ENCODE measurements at regions not wholly inside any gene's neighbourhood (a gene's known extent, or its start where the extent isn't known, plus 50 kb on each side); places are given as distances from the start of the nearest gene placed in this dataset.
"Not testable (repeated sequence)": the region's sequence is repeated elsewhere in the genome, so short reads cannot be mapped to it uniquely, and the experiment has no call there.

DNA sequence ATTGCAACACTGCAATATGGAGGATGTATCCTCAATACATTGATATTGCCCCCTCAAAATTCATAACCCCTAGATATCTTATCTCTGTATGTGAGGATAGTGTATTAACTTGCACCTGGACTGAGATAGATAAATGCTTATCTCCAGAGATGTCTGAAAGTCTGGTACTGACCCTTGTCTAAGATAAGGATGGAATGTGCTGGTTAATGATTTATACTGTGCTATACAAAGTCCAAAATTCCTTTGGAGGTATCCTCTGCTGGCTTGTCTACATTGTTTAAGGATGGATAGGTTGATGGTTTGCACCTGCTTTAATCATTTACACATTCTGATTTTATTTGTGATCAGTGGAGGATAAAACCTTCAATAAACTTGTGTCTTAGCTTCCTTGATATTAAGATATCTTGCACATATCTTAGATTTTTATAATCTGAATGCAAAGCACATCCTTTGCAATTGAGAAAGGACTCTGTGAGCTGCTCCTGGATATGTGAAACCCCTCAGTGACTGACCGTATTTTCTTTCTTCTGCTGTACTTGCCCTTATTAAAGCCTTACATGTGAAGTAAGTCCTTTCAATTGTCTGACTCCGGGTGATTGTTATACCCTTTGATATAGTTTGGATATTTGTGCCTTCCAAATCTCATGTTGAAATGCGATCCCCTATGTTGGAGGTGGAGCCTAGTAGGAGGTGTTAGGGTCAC lies 430.3 kb upstream of the MAOA start:
- no peak for DNase-seq (ENCODE audit: low spot score)

DNA sequence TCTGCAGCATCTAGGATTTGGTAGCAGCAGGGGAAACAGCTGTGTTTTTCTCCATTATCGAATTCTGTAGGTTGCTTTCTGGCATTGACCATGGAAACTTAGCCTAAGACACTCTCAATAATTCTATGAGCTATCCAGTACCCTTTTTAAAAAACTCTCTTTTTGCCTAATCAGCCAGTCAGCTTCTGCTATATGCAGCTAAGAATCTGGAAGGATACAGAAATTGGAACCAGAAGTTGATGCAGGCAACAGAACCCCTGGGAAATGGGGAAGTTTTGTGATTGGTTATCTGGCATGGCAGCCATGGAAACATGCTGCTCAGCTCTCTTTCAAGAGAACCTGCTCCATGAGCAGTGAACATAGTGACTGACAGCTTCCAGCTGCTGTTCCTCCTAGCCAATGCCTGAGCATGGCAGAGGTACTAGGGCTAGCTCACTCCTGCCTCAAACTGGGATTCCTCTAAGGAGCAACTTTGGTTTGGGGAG lies 417.6 kb upstream of the MAOA start:
- no peak for DNase-seq (ENCODE audit: low spot score)

DNA sequence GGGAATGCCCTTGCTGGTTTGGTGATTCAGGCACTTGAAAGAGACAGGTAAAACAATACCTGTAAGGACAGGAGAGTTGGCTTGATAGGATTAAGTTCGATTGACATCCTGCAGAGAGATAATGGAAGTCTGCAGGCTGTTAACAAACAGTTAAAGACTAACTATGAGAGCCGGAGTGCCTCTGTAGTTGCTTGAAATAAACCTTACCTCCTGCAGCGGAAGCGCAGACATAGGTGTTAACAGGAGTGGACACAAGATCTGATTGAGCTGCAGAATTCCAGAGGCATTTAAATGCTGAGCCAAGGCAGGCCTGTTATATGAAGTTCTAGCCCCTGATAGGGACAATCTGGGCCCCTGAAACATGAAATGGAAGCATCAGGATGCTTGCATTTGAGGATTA lies 416.7 kb upstream of the MAOA start:
- no peak for DNase-seq (ENCODE audit: low spot score)

DNA sequence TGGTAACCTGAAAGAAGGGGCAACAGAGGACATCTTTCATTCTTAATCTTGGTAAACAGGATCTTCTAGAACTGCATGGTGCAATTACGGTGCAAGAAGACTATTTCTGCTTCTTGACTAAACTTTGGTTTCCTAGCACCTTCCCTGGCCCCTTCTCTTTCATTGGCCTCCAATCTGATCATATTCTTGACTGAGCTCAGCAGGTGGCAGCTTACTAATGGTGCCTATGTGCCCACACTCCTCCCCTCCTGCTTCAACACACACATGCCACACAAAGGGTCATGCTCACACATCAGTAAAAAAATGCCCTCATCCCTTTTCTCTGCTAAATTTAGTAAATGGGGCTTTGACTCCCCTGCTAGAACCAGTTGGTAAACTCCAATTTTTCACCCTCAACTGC lies 400.5 kb upstream of the MAOA start:
- no peak for DNase-seq (ENCODE audit: low spot score)

DNA sequence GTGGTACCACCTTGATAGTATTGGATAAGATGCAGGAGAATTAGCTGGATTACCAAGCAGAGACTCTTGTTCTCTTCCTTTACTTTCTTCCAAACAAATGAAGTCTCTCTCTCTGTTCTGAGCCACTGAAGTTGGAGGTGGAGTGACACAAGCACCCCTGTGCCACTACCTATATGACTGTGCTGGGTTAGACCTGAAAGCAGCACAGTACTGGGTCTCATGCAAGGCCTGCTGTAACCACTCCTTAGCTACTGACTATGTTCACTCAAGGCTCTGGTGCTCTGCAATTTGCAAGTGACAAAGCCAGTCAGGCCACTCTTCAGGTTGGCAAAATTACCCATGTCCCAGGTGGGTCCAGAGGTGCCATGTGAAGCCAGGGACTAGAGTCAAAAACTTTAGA lies 389.6 kb upstream of the MAOA start:
- no peak for DNase-seq (ENCODE audit: low spot score)

DNA sequence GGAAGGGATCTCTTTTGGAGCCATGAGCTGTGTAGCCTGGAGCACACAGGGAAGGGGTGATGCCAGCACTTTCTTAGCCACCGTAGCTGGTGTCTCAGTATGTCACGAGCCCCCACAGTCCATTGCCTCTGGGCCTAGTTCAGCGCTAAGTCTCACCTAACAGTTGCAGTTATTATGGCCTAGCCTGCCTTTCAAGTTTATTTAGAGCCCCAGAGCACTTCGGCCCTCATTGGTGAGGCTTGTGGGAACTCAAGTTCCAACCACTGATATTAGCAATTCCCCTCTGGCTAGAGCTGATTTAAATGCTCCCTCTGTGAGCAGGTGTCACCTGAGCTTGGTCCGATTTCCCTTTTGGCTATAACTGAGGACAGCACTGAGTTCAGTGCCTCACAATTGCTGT lies 388.4 kb upstream of the MAOA start:
- DNase-seq (ENCODE audit: low spot score) = no peak

DNA sequence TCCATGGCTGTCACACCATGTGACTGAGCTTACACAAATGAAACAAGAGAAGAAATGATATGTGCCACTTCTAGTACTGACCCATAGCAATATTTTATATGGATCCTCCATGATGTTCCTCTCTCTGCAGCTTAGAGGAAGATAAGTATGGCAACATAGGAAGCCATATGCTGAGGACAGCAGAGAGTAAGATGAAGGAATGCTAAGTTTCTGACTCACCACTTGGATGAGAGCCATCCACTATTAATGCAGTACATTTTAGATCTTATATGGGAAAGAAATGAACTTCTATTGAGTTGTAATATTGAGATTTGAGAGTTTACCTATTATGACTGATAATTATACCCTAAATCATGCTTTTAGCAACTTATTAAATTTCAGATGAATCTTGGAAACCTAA lies 386.9 kb upstream of the MAOA start:
- DNase-seq (ENCODE audit: low spot score) = peak; percentile 0

DNA sequence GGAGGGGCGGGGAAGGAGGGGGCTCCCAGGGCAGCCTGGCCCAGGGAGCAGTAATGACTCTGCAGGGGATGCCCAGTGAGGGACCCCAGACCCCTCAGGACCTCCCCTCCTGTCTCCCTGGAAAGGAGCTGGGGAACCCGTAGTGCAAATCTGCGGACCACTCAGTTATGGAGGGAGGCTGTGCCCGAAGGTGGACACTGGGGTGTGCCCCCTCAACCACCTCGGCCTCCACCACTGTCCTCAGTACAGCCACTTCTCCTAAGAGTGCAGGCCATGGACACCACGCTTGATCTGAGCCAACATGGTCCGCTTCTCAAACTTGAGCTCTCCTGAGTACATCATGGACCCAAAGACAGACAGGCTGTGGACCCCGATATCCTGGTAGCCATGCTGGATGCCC lies 378.2 kb upstream of the MAOA start:
- DNase-seq (ENCODE audit: low spot score) = no peak

DNA sequence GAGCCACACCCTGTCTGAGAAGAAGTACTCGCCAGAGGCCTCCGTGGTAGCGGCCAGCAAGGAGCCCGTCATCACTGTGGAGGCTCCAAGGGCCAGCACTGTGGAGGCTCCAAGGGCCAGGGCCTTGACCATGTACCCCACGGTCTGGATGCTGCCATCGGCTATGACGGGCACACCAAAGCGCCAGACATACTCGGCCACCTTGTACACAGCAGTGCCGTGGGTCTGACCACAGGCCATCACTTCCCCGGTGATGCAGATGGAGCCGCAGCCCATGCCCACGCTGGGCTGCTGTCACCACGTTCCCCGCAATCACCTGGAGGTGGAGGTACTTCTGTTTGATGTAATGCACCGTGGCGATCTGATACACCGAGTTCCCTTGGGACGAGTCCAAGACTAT lies 377.7 kb upstream of the MAOA start:
- no peak for DNase-seq (ENCODE audit: low spot score)

DNA sequence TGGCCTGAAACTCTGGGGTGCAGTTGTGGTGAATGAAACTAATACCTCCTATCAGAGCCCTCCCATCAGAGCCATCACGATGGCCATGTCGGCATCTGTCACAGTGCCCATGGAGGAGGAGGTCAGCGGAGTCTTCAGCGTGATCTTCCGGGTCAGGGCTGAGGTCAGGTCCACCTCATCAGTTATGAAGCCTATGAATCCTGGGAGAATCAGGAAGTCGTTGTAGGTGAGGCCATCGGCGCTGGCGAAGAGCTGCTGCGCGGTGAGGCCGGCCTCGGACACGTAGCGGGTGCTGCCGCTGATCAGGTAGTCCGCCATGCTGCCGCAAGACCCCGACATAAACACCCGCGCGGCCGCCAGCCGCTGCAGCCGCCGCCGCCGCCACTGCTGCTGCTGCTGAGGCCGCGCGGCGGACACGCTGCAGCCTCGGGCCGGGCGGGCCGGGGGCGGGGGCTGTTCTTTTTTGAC lies 376.7 kb upstream of the MAOA start:
- DNase-seq (ENCODE audit: low spot score) = no peak

DNA sequence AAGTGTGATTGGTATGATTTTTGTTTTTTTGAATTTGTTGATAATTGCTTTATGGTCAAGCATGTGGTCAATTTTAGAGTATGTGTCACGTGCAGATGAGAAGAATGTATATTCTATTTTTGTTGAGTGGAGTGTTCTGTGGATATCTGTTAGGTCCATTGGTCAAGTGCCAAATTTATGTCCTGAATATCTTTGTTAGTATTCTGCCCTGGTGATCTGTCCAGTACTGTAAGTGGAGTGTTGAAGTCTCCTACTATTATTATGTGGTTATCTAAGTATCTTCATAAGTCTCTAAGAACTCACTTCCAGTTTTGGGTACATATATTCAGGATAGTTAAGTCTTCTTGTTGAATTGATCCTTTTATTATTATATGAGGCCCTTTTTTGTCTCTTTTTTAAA lies 372.9 kb upstream of the MAOA start:
- DNase-seq (ENCODE audit: low spot score) = no peak

DNA sequence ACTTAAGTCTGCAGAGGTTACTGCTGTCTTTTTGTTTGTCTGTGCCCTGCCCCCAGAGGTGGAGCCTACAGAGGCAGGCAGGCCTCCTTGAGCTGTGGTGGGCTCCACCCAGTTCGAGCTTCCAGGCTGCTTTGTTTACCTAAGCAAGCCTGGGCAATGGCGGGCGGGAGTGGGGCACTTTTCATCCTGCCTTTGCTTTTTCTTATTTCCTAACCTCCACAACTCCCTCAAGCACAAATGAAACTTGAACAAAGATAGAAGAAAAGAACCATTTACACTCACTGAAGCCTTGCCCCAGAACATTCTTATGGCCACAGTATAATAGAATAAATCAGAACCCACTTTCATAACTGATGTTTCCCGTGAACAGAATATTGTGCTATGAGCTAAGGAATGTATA lies 344.5 kb upstream of the MAOA start:
- not testable (repeated sequence) for DNase-seq (ENCODE audit: low spot score)

DNA sequence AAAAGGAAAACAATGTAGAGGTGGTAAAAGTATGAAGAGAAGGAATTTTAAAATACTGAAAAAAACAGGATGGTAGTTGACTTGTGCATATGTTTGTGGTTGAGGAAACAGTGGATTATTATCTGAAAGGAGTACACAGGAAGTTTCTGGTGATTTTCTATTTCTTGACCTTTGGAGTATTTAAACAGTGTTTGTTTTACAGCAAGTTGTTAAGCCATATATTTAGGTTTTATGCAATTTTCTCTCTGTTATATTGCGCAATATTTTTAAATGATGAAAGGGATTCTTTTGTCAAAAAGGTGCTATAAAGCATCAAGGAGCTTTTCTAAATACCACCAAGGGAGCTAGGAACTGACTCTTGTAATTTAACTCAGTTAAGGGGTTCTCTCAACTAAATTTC lies 343.1 kb upstream of the MAOA start:
- no peak for DNase-seq (ENCODE audit: low spot score)

DNA sequence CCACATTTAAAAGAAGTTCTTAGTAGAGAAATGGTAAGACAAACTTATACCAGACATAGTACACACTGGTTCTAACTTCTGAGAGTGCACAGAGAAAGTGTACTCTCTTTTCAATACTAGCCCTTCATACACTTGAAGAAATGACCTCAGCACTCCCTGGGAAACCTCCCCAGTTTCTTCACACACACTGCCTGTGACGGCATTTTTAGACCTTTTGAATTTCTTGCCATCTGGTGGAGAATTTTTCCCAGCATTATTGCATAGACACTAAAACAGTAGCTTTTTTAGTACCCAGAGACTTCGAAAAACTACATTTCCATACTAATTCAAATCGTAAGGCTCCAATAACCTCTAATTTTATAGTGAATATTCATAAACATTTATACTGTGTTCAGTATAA lies 341.6 kb upstream of the MAOA start:
- no peak for DNase-seq (ENCODE audit: low spot score)

DNA sequence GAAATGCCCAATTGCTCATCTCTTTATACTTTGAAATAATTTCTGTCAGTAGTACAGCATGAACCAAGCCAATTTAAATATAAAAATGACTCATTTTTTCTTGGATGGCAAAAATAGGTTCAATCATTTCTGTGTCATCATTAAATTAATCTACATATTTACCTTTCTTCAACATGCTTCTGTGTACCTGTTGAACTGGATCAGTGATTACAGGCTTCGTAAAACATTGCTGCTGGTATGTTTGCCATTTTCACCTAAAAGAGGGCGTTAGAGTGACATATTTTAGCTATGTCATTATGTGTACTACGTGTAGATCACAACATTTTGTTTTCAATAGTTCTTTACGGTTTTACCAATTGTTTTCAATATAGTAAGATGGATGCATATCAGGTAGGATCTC lies 340.5 kb upstream of the MAOA start:
- DNase-seq (ENCODE audit: low spot score) = no peak

DNA sequence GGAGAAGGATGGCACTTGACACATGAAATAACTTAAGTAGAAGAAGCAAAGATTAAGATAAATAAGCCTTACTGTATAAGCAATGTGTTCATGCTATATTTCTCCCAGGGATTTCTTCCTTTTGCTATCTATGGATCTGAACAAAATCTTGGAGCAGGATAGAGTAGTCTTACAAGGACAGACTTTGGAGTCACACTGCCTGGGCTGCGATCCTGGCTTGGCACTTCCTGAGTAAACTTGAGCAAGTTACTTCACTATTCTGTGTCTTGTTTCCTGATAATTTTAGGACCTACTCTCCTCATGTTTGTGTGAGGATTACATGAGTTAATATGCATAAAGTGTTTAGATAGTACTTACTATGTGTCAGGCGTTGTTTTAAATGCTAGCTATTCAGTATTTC lies 340.0 kb upstream of the MAOA start:
- no peak for DNase-seq (ENCODE audit: low spot score)

DNA sequence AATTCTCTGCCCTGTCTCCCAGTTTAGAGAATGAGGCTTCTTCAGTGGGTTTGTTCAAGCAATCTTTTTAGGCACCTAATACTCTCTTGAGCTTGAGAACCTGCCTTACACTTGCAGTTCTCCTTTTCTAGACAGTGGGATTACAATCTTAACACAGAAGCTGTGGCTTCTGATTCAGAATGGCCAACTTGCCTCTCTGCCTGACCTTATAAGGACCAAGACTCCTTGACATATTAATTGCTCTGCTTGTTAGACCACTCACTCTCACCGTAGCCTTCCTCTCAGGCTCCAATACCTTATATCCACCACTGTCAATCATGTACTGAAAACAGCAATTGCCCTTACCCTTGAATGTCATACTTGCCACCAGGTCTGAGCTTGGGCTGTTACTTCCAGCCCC lies 338.7 kb upstream of the MAOA start:
- DNase-seq (ENCODE audit: low spot score) = no peak

DNA sequence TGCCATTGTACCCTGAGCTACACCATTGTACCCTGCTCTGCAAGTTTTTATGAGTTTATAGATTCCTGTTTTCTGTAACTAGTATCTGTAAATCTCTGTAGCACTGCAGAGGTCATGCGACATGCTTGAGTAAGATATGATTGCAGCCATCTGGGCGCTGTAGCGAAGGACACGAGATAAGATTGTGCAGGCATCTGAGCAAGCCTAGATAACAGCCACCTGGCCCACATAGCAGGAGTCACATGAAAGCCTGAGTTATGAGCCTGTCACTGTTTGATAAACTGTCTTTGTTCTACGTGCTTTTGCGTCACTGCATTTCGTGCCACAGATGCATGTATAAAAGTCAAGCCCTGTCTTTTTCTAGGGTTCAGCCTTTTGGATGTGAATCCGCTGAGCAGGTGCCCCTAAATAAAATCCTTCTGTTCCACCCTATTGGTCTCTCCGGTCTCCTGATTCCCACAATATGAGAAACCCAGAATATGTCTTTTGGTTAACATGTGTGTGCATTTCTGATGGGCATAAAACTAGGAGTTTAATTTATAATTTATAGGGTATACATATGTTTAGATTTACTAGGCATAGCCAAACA lies 327.6 kb upstream of the MAOA start:
- DNase-seq (ENCODE audit: low spot score) = no peak

DNA sequence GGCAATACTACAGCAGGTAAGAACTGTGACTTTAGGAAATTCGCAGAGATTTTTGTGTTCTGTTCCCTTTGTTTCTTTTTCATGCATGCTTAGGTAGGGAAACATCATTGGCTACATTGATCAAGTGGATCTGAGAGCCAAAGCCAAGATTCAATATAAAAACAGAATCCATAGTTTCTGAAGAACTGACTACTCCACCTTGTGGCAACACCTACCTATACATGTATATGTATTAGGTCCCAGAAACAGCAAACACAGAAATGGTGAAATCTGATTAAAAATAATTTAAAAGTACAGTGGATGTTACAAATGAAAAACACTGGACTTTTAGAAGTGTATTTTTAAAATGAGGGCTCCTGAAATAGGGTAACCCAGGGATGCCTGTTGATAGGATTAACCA lies 322.6 kb upstream of the MAOA start:
- DNase-seq (ENCODE audit: low spot score) = peak; percentile 0

DNA sequence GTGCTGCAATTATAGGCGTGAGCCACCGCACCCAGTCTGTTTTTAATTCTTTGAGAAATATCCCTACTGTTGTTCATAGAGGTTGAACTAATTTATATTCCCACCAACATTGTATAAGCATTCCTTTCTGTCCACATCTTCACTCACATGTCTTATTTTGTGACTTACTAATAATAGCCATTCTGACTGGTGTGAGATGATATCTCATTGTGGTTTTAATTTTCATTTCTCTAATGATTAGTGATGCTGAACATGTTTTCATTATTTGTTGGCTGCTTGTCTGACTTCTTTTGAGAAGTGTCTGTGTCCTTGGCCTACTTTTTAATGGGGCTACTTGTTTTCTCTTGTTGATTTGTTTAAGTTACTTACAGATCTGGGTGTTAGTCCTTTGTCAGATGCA lies 310.9 kb upstream of the MAOA start:
- DNase-seq (ENCODE audit: low spot score) = no peak

DNA sequence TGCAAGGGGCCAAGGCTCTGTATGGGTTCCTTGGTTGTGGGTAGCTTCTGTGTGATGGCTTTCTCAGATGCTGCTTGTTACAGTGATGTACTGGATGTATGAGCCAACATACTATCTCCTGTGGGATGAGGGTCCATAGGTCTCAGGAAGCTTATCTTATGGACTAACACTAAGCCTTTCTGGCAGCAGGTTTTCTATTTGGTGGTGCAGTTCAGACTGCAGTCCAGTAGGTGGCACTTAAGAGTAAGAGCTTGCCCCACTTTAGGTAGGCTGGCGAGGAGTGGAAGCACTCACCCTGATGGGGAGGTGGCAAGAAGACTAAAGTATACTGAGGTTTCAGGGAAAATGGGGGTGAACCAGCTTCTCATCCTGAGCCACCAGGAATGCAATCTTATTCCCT lies 306.7 kb upstream of the MAOA start:
- DNase-seq (ENCODE audit: low spot score) = peak; percentile 24

DNA sequence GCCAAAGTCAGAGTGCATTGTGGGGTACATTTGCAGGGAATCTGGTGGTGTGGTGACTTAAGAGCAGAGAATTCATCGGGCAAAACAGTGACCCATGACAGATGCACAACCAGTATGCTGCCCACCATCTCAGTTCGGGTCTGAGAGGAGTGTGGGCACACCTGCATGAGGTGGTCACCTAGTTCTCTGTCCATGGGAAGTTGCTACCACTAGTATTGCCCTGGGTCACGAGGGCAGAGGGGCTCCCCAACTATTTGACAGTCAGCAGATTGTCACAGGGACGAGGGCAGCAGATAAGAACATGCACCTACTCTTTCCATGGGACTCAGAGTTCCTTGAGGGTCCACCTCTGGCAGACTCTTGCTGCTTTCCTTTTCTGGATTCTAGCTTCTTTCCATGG lies 305.2 kb upstream of the MAOA start:
- DNase-seq (ENCODE audit: low spot score) = no peak

DNA sequence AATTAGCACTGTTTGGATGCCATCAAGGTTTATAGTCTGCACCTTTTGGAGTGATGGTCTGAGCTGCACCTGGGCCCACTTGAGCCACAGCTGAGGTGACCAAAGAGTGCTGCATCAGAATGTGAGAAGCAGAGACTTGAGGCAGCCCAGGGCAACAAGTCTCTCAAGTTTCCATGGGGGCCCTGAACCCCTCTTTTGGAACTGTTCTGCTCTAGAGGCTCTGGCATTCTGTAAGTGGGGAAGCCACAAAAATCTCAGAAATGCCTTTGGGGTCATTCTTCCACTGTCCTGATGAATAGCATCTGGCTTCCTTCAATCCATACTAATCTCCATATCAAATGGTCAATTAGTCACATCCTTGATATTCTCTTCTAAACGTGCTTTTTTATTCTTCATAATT lies 298.4 kb upstream of the MAOA start:
- DNase-seq (ENCODE audit: low spot score) = no peak

DNA sequence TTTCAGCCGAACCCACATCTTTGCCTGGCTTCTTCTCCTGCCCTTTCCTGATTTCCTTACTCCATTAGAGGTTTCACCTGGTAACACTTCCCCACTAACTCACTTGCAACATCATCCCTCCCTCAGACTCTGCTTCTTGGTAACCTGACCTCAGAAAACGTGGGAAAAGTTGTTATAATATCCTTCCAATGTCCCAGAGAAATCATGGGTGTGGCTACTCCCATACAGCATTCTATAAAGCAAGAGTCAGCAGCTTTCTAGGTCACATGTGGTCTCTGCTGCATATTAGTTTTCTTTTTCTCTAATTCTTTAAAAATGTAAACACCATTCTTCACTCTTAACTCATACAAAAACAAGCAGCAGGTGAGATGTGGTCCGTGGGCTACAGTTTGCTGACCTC lies 283.1 kb upstream of the MAOA start:
- DNase-seq (ENCODE audit: low spot score) = no peak
